RWPE1 (cell line): ENCODE measurements at regions not wholly inside any gene's neighbourhood (a gene's known extent, or its start where the extent isn't known, plus 50 kb on each side); places are given as distances from the start of the nearest gene placed in this dataset.

ENCODE experiments used
- CTCF ChIA-PET: fragments of 350-600 bp; sonication (Branson Sonifier 250); formaldehyde crosslinking; extraction: SDS; loops from one replicate; lab custom pipeline; 2021; lab: Yijun Ruan, JAX
- POLR2A ChIA-PET: fragments of 400-600 bp; formaldehyde crosslinking; extraction: SDS; loops from one replicate; lab custom pipeline; 2020; ENCODE audit warnings: antibody characterized with exemption; ENCODE audit not compliant: low non-redundant PET; lab: Yijun Ruan, JAX
- DNase-seq: peaks from one replicate; pipeline ENCODE4 v3.0.0; 2012; ENCODE audit warnings: low spot score
- H3K27ac ChIP-seq: fragments of 450-650 bp; 2 replicates; pipeline ENCODE4 v1.5.1; 2017
- TF ChIP-seq, protein P1 (sequence below): fragments of 450-650 bp; conservative IDR thresholded peaks from 2 replicates; pipeline ENCODE4 v1.5.1; 2017; ENCODE audit warnings: low read depth, mild to moderate bottlenecking

GRCh38 chr7:19971956-19972355, 198.5 kb upstream of the TMEM196 start:
- no peak for DNase-seq
- H3K27ac ChIP-seq, result no peak overlapping the region
- TF ChIP-seq, protein P1, sequence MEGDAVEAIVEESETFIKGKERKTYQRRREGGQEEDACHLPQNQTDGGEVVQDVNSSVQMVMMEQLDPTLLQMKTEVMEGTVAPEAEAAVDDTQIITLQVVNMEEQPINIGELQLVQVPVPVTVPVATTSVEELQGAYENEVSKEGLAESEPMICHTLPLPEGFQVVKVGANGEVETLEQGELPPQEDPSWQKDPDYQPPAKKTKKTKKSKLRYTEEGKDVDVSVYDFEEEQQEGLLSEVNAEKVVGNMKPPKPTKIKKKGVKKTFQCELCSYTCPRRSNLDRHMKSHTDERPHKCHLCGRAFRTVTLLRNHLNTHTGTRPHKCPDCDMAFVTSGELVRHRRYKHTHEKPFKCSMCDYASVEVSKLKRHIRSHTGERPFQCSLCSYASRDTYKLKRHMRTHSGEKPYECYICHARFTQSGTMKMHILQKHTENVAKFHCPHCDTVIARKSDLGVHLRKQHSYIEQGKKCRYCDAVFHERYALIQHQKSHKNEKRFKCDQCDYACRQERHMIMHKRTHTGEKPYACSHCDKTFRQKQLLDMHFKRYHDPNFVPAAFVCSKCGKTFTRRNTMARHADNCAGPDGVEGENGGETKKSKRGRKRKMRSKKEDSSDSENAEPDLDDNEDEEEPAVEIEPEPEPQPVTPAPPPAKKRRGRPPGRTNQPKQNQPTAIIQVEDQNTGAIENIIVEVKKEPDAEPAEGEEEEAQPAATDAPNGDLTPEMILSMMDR, result no peak
- CTCF ChIA-PET, result no interaction called here
- POLR2A ChIA-PET, result no interaction called here

- H3K27ac ChIP-seq, result no peak overlapping the region
- CTCF ChIA-PET, result interaction anchor here (0.5 to 0.7 kb wide), 3 partner anchors 12 to 1716 kb away, joined by 3 to 5 read pairs (median 3); no protein-coding TSS in a partner anchor
- POLR2A ChIA-PET, result no interaction called here
- DNase-seq, result no peak
- TF ChIP-seq, protein P1, result no peak
Observed at GRCh38 chr7:19970514-19970913, 197.1 kb upstream of the TMEM196 start.

DNA sequence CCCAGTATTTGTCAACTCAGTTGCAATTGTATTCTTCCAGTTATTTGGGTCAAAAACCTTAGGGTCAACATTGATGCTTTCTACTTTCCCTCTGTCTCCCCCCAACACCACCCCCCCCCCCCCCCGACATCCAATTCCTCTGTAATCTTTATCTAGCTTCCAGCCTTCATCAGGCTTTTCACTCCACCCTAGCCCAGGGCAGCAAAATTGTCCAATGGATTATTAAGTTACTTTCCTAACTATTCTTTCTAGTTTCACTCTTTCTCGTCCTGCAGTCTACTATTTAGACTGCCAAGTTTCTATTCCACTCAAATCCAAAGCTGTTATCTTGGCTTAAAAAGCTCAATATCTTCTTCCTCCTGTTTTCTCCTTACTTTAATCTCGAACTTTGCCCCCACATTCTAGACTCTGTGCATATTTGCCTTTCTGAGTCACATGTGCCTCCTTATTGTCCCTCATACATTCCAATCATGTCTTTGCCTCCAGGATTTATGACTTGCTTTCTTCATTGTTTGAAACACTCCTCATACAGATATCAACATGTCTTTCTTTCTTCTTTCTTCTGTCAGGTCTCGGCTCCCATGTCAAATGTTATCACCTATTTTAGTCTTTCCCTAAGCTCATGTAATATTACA, 196.6 kb upstream of the TMEM196 start:
- POLR2A ChIA-PET, result no interaction called here
- TF ChIP-seq, protein P1, result no peak
- CTCF ChIA-PET, result interaction anchor here (0.5 to 0.7 kb wide), 2 partner anchors 12 to 1715 kb away, joined by 3 read pairs; no protein-coding TSS in a partner anchor
- H3K27ac ChIP-seq, result no peak overlapping the region
- peak; percentile 38 for DNase-seq

DNA sequence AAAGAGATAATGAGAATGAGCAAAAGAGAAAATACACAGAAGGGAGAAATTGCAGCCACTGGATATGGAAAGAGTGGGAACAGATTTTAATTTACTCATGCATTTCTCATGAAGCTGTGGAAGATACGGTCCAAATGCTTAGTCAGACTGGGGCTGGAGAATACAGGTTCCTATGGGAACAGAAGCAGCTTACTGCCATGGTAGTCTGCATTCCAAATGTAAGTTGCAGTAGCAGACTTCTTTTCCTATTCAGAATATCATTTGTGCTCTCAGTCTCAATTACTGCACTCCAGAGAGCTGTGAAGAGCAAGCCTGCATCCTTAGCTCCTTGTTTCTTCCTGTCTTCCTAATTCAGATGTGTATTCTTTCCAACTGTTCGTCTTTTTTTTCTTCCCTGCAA, 190.8 kb upstream of the TMEM196 start:
- H3K27ac ChIP-seq, result no peak overlapping the region
- ChIA-PET CTCF (interaction anchor here (0.6 to 0.7 kb wide), 2 partner anchors 208 to 373 kb away, joined by 3 to 4 read pairs; no protein-coding TSS in a partner anchor), POLR2A (no interaction called here)
- TF ChIP-seq, protein P1, result no peak
- no peak for DNase-seq

GRCh38 chr7:19963695-19964094, 190.3 kb upstream of the TMEM196 start:
- TF ChIP-seq, protein P1, result no peak
- POLR2A ChIA-PET, result no interaction called here
- DNase-seq, result no peak
- no peak overlapping the region for H3K27ac ChIP-seq
- CTCF ChIA-PET, result interaction anchor here (0.6 to 0.7 kb wide), 3 partner anchors 207 to 373 kb away, joined by 3 to 4 read pairs (median 3); no protein-coding TSS in a partner anchor

- TF ChIP-seq, protein P1, result no peak
- POLR2A ChIA-PET, result interaction anchor here (0.7 kb wide), 1 partner anchor 217 kb away, joined by 9 read pairs; no protein-coding TSS in a partner anchor
- CTCF ChIA-PET, result no interaction called here
- H3K27ac ChIP-seq, result peak overlapping the region; percentile 83
- peak; percentile 84 for DNase-seq
Observed at GRCh38 chr7:19958309-19958896, 185.0 kb upstream of the TMEM196 start.
